CD4-positive, alpha-beta T cell (primary cell): ENCODE measurements at regions not wholly inside any gene's neighbourhood (a gene's known extent, or its start where the extent isn't known, plus 50 kb on each side); places are given as distances from the start of the nearest gene placed in this dataset.
A peak's percentile ranks its signal among the peaks of the same experiment; 100 is the strongest.

Experiments used
- ATAC-seq: fragments of 200-7000 bp; cut with Tn5 transposase; one replicate; pipeline ENCODE4 v1.10.0; 2022; ENCODE audit warnings: mild to moderate bottlenecking; ENCODE audit not compliant: poor library complexity
- CTCF ChIA-PET: fragments of 350-600 bp; sonication (Branson Sonifier 250); formaldehyde crosslinking; loops from one replicate; lab custom pipeline; 2021; ENCODE audit warnings: antibody characterized with exemption, inconsistent platforms; lab: Charles Lee
- POLR2A ChIA-PET: fragments of 350-600 bp; sonication (Branson Sonifier 250); formaldehyde crosslinking; loops from one replicate; lab custom pipeline; 2021; ENCODE audit warnings: antibody characterized with exemption, inconsistent platforms; lab: Charles Lee
- DNase-seq, 14 experiments: peaks; one replicate each; pipeline ENCODE4 v3.0.0-alpha.2; 2013 to 2020; ENCODE audit warnings: mixed read lengths in 2 of 14
- H3K27ac ChIP-seq, 2 donors: one replicate each; pipeline versions ENCODE4 v1.5.1 to v1.7.0; 2013; ENCODE audit warnings: low read length in 2 of 2, low read depth in 1 of 2, mild to moderate bottlenecking in 1 of 2
- H3K27me3 ChIP-seq, 2 experiments: 1 replicate in 1 of 2; 2 replicates in 1 of 2; pipeline versions ENCODE4 v1.6.1 to v1.7.0; 2013; ENCODE audit warnings: low read length in 2 of 2, control low read depth in 1 of 2, mild to moderate bottlenecking in 1 of 2, moderate library complexity in 1 of 2; ENCODE audit not compliant: insufficient read depth in 2 of 2, control insufficient read depth in 1 of 2
- H3K36me3 ChIP-seq: one replicate; pipeline ENCODE4 v1.6.1; 2013; ENCODE audit warnings: low read length, control low read depth; ENCODE audit not compliant: insufficient read depth
- H3K4me1 ChIP-seq: one replicate; pipeline ENCODE4 v1.6.1; 2013; ENCODE audit warnings: low read length, control low read depth; ENCODE audit not compliant: insufficient read depth
- H3K4me3 ChIP-seq: one replicate; pipeline ENCODE4 v1.5.1; 2013; ENCODE audit warnings: mild to moderate bottlenecking, low read length, moderate library complexity
- H3K9me3 ChIP-seq, 2 experiments: 1 replicate in 1 of 2; 2 replicates in 1 of 2; pipeline versions ENCODE4 v1.6.1 to v1.7.0; 2013; ENCODE audit warnings: low read length in 2 of 2, mild to moderate bottlenecking in 2 of 2, control low read depth in 1 of 2, moderate library complexity in 1 of 2; ENCODE audit not compliant: control insufficient read depth in 1 of 2, insufficient read depth in 1 of 2
- H3K27ac Mint-ChIP-seq: one replicate; pipeline ENCODE4 v1.8.0; 2020; ENCODE audit warnings: mixed read lengths
- H3K27me3 Mint-ChIP-seq: one replicate; pipeline ENCODE4 v1.8.0; 2021; ENCODE audit warnings: mixed read lengths
- H3K36me3 Mint-ChIP-seq: one replicate; pipeline ENCODE4 v1.8.0; 2021; ENCODE audit warnings: low read depth, mixed read lengths
- H3K4me1 Mint-ChIP-seq: one replicate; pipeline ENCODE4 v1.8.0; 2021; ENCODE audit warnings: low read depth, mixed read lengths
- H3K4me3 Mint-ChIP-seq: one replicate; pipeline ENCODE4 v1.8.0; 2020; ENCODE audit warnings: mild to moderate bottlenecking, mixed read lengths
- H3K9me3 Mint-ChIP-seq: one replicate; pipeline ENCODE4 v1.8.0; 2020; ENCODE audit warnings: mixed read lengths
- CTCF ChIP-seq: fragments of 200-600 bp; IDR thresholded peaks from one replicate; pipeline ENCODE4 v1.8.0; 2022; ENCODE audit warnings: antibody characterized with exemption, mild to moderate bottlenecking
- intact Hi-C, 2 experiments: fragments of 100-400 bp; cut with DNase I in 1 of 2; cut with micrococcal nuclease in 1 of 2; formaldehyde crosslinking; loops; one replicate each; pipeline versions ENCODE4 v1.15.1 to v1.9.0; 2023 to 2025; cut with DNase I, micrococcal nuclease

- no peaks in the 10 kb centered on the region for H3K27me3 Mint-ChIP-seq
- no peak overlapping the region for H3K27ac Mint-ChIP-seq
- Histone ChIP-seq H3K4me3 (no peak overlapping the region), H3K27ac (no peak overlapping the region), H3K27me3 (no peaks in the 10 kb centered on the region), H3K36me3 (no peaks in the 10 kb centered on the region), H3K4me1 (no peaks in the 10 kb centered on the region), H3K9me3 (peaks cover 6 to 19% of the 10 kb centered on the region in 2 experiments)
- no peak overlapping the region for H3K4me3 Mint-ChIP-seq
- peaks cover 16% of the 10 kb centered on the region for H3K36me3 Mint-ChIP-seq
- ChIA-PET CTCF (no interaction called here), POLR2A (no interaction called here)
- no peak for ATAC-seq
- no peak for TF ChIP-seq CTCF
- no peak for DNase-seq
- peaks cover 7% of the 10 kb centered on the region for H3K4me1 Mint-ChIP-seq
- H3K9me3 Mint-ChIP-seq, result peaks cover 9% of the 10 kb centered on the region
- intact Hi-C loops, result no loop called here
These were observed 166.4 kb downstream of the DUSP6 start for GRCh38 chr12:89185889-89186288.

DNA sequence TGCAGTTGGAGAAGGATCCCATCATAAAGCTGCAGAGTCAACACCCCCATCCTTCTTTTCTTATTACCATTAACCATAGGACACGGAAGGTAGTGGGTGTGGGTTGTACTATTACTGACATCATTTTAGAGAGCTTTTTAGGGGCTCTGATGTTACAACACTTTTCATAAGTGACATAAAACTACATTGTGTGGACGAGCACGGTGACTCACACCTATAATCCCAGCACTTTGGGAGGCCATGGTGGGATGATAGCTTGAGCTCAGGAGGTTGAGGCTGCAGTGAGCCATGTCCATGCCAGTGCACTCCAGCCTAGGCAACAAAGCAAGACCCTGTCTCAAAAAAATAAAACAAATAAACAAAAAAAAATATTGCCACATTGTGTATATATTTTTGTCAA, 167.1 kb downstream of the DUSP6 start:
- Histone ChIP-seq H3K4me3 (no peak overlapping the region), H3K27me3 (no peaks in the 10 kb centered on the region), H3K27ac (no peak overlapping the region), H3K4me1 (no peaks in the 10 kb centered on the region), H3K36me3 (no peaks in the 10 kb centered on the region), H3K9me3 (peaks cover 6 to 16% of the 10 kb centered on the region in 2 experiments)
- H3K9me3 Mint-ChIP-seq, result peaks cover 9% of the 10 kb centered on the region
- H3K27me3 Mint-ChIP-seq, result no peaks in the 10 kb centered on the region
- TF ChIP-seq CTCF, result no peak
- DNase-seq (no peak), ATAC-seq (no peak)
- no peak overlapping the region for H3K27ac Mint-ChIP-seq
- intact Hi-C loops, result no loop called here
- H3K36me3 Mint-ChIP-seq, result peaks cover 16% of the 10 kb centered on the region
- H3K4me1 Mint-ChIP-seq, result peaks cover 11% of the 10 kb centered on the region
- CTCF ChIA-PET, result no interaction called here
- H3K4me3 Mint-ChIP-seq, result no peak overlapping the region
- POLR2A ChIA-PET, result no interaction called here

DNA sequence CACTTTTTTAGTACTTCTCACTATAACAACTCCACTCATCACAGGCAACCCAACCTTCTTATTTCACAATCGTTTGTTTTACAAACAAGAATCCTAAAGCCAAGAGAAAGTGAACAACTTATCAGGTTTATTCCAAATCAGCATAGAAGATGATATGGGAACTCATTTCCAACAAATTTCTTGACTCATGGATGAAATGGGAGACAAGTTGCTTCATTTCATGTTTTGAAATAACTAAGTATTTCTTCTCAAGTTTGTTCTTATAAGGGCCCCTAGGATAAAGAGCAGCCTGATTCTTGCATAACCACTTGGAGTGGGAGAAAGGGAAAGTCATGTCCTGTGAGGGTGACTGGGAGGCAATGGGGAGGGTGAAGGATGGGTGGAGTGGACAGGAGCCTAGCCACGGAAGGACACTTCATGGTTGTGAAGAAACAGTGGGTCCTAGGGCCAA, 168.3 kb downstream of the DUSP6 start:
- no peak for TF ChIP-seq CTCF
- peaks cover 16% of the 10 kb centered on the region for H3K4me1 Mint-ChIP-seq
- H3K27me3 ChIP-seq, result no peaks in the 10 kb centered on the region

More for the DNA sequence above, 168.3 kb downstream of the DUSP6 start:
- no peak overlapping the region for H3K27ac ChIP-seq
- Mint-ChIP-seq H3K4me3 (no peak overlapping the region), H3K9me3 (peaks cover 6% of the 10 kb centered on the region), H3K36me3 (peaks cover 12% of the 10 kb centered on the region), H3K27me3 (no peaks in the 10 kb centered on the region), H3K27ac (no peak overlapping the region)
- no peak overlapping the region for H3K4me3 ChIP-seq
- peak in 2 of 14 experiments; percentile 18 to 43 for DNase-seq
- ATAC-seq, result no peak
- POLR2A ChIA-PET, result no interaction called here
- no peaks in the 10 kb centered on the region for H3K4me1 ChIP-seq
- CTCF ChIA-PET, result no interaction called here
- no peaks in the 10 kb centered on the region for H3K36me3 ChIP-seq
- peaks cover 5 to 6% of the 10 kb centered on the region in 2 experiments for H3K9me3 ChIP-seq
- intact Hi-C loops, result no loop called here
